Peyer's patch (tissue), 4 donors: ENCODE measurements at regions not wholly inside any gene's neighbourhood (a gene's known extent, or its start where the extent isn't known, plus 50 kb on each side); places are given as distances from the start of the nearest gene placed in this dataset.

ENCODE experiments used
- CTCF ChIP-seq, 6 experiments: fragments of 450-650 bp in 4 of 6; fragments of 200-600 bp in 2 of 6; sonication (generic) in 1 of 6; IDR thresholded peaks; one replicate each; pipeline ENCODE4 v1.5.1; 2017 to 2019; ENCODE audit warnings: antibody characterized with exemption in 6 of 6, mild to moderate bottlenecking in 3 of 6, moderate library complexity in 1 of 6
- POLR2A ChIP-seq, 2 donors: fragments of 450-650 bp; IDR thresholded peaks; one replicate each; pipeline ENCODE4 v1.5.1; 2017; ENCODE audit warnings: antibody characterized with exemption in 2 of 2, mild to moderate bottlenecking in 2 of 2, moderate library complexity in 2 of 2

DNA sequence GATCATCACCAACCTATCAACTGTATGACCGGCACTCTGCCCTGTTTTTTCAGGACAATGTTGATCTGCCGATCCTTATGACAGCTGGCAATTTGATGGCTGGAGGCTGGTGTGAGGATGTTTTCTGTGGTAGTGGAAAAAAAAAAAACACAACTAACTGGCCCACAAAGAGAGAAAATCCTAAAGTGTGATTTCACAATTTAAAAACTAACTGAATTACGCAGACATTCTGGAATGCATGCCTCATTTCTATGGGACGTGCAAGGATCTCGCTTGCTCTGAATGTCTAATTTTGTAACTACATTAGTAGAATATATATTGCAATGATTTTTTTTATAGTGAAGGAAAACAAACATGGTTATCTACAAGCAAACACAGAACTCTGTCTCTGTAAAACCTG lies 590.5 kb downstream of the ETS1 start:
- TF ChIP-seq CTCF (IDR thresholded peaks at IDR 0.05), result no peak
- TF ChIP-seq POLR2A (IDR thresholded peaks at IDR 0.05), result no peak
